Left colon (tissue), 2 donors: ENCODE measurements at regions not wholly inside any gene's neighbourhood (a gene's known extent, or its start where the extent isn't known, plus 50 kb on each side); places are given as distances from the start of the nearest gene placed in this dataset.
A peak's percentile ranks its signal among the peaks of the same experiment; 100 is the strongest.

Experiments used
- ATAC-seq: fragments of 200-7000 bp; cut with Tn5 transposase; one replicate; pipeline ENCODE4 v1.9.1; 2020; ENCODE audit warnings: mild to moderate bottlenecking, moderate library complexity
- DNase-seq, 2 donors: peaks; one replicate each; pipeline ENCODE4 v3.0.0-alpha.2; 2020
- intact Hi-C, 2 donors: fragments of 100-400 bp; cut with DNase I in 1 of 2; cut with micrococcal nuclease in 1 of 2; formaldehyde crosslinking; loops; one replicate each; pipeline versions ENCODE4 v1.11.2 to v1.14.0; 2022; cut with DNase I, micrococcal nuclease
- donor health status: DM: no; HTN: no; CAD: no.
- donor health status: DM: yes; HTN: yes; CAD: no.

GRCh38 chr6:104625536-104625935 is 234.2 kb downstream of the HACE1 start:
- intact Hi-C loops: no loop called here
- DNase-seq: no peak
- no peak for ATAC-seq

DNA sequence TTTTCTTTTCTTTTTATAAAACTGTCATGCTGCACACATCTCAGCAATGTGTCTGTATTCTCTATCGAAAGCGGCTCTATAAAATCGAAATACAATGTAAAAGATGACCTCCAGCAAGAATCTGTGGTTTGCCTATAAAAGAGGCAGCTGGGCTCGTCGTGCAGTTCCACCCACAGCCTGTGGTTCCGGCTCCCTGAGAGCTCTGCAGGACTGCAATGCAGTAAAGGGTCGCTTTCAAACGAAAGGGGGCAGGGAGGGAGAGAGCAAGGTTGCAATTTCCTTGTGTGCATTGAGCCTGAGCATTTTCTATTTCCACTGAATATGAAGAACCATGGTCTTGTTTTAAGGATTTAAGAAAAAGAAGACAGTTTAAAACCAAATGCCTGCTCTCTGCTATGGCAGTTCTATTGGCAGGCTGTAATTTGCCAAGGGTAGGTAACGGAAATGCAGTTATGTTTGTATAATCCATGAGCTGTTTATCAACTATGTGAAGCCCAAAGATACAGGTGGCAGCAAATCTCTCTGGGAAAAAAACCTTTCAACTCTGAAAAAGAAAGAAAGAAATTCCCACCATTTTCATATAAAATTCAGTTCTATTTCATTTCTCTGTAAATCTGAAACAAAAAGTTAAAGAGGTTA is 236.5 kb downstream of the HACE1 start:
- DNase-seq (peak in 1 of 2 donors; percentile 27), ATAC-seq (peak; percentile 80)
- intact Hi-C loops: no loop called here

DNA sequence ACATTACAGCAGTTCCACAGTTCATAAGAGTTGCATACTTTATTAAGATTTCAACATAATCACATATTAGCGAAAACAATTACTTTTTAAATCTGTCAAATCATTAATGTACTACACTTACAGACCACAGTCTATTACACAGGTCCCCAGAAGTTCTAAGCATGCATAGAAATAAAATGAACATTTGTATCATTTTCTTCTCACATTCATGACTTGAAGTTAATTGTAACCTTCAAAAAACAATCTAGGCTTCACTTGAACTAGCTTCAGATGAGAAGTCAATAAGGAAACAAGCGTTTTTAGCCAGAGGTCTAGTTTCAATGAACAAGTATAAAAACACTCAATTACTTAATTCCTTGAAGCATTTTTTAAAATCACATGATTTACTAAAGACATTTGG is 238.3 kb downstream of the HACE1 start:
- DNase-seq: no peak
- ATAC-seq: no peak
- intact Hi-C loops: no loop called here

DNA sequence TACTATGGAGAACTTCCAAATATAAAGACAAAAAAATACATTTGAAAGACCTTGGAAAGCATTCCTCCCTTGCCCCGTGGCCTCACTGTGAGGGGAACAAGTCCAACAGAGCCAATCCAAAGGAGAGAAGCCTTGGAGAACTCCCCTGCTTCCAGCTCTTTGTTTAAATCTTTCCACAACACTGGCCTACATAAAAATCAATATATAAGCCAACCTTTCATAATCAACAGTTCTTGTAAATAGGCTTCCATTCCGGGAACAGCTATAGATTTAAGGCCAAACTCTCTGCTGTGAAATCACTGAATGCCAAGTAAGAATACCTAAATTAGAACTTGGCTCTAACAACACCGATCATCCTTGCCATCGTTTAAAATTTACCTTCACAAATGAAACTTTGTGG is 242.1 kb downstream of the HACE1 start:
- intact Hi-C loops: no loop called here
- DNase-seq (no peak), ATAC-seq (no peak)

DNA sequence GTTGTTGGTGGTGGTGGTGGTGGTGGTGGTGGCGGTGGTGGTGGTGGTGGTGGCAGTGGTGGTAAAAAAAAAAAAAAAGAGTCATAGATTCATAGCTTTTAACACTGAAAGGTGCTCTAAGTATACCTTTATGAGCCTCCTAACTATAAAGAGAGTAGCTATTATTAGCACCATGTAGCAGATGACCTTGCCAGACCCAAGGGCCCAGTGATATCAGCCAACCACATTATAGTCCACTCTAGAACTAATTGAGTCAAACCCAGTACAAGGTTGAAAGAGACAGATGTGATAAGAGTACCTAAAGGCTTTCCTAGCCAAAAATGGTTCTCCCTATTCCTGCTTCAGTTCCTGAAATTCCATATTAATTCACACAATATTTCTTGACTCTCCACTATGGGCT is 245.3 kb downstream of the HACE1 start:
- DNase-seq (no peak), ATAC-seq (no peak)
- intact Hi-C loops: no loop called here

GRCh38 chr6:104613416-104614001 is 246.2 kb downstream of the HACE1 start:
- intact Hi-C loops: no loop called here
- ATAC-seq (no peak), DNase-seq (no peak)

- intact Hi-C loops: no loop called here
- ATAC-seq (no peak), DNase-seq (no peak)
Observed at GRCh38 chr6:104612541-104612940, 247.2 kb downstream of the HACE1 start.

DNA sequence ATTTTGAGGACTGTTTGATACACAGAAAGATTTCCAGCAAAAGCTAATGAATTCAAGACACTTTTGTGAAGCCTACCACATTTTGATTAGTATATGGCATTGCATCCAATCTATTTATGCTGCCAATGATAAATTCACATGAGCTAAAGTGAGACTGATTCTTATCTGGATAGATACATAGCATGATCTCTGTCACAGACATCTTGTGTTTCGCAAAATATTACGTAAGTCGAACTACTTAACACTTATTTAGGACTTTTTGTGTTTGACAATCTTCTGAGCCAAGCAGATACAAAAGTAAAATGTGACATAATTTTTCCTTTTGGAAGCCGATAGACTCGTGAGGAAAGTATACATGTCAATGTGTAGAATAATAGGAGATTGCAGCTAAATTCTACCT is 251.6 kb downstream of the HACE1 start:
- ATAC-seq: no peak
- intact Hi-C loops: no loop called here
- no peak for DNase-seq

DNA sequence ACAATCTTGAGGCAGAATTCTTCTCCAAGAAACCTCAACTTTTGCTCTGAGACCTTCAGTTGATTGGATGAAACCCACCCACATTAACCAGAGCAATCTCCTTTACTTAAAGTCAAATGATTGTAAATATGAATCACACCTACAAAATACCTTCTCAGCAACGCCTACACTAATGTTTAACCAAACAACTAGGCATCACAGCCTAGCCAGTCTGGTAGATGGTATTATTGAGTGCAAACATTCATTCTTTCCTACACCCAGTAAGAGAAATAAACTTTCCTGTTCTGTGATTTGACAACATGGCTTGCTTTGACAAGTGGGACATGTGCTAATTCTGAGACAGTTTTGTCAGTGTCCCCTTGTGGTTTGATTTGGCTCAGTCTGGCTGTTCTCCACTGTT is 252.2 kb downstream of the HACE1 start:
- peak; percentile 98 for ATAC-seq
- intact Hi-C loops: no loop called here
- DNase-seq: no peak

DNA sequence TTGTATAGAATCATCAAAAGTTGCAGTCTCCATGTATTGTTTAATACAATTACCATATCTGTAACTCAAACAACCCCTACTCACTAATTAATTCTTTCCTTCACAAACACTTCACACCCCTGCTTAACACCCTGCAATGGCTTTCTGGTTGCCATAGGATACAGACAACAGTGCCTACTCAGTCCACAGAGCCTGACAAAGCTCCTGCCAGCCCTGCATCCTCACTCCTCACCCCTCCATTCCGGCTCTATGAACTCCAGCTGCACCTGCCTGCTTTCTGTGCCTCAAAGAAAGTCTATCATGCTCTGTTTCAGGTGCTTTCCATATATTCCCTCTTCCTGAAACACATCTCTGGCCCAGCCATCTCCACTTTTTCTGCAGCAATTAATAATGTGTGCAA is 253.4 kb downstream of the HACE1 start:
- intact Hi-C loops: no loop called here
- DNase-seq (peak; percentile 9 to 25), ATAC-seq (peak; percentile 82)

DNA sequence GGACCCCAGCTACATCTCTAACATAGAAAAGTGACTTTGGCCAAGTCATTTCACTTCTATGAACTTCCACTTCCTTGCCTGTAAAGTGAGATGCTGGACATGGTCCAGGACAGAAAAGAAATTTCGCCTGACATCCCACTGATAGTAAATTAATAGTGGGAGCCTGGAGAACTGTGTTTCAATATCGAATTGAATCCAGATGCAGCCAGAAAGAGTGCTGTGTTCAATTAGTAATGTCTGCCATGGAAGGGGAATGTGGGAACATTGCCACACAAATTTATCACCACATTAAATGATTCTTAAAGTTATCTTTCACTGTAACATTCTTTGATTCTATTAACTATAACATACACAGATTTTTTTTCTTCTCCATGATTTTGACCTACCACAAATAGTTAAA is 255.0 kb downstream of the HACE1 start:
- DNase-seq: no peak
- intact Hi-C loops: no loop called here
- no peak for ATAC-seq

GRCh38 chr6:104603108-104603745 is 256.5 kb downstream of the HACE1 start:
- ATAC-seq: no peak
- no peak for DNase-seq
- intact Hi-C loops: no loop called here

DNA sequence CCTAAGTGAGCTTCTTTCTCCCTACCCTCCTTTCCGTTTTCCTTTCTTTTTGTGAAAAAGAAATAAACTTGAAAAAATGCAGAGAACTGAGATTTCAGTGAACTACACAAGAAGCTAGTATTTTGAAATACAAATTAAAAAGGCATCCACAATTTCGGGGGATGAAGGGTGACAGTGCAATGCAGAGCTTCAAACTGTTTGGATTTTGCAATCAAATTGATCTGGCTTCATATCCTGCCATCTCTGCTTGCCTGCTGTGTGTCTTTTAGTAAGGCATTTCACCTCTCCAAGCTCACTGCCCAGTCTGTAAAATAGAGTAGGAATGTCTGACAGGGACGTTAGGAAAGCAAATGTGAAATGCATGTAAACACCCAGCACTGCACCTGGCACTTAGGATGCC is 258.0 kb downstream of the HACE1 start:
- intact Hi-C loops: no loop called here
- DNase-seq (no peak), ATAC-seq (no peak)

- ATAC-seq: no peak
- DNase-seq: no peak
- intact Hi-C loops: no loop called here
Observed at GRCh38 chr6:104601131-104601651, 258.5 kb downstream of the HACE1 start.

GRCh38 chr6:104600639-104600931 is 259.1 kb downstream of the HACE1 start:
- no peak for ATAC-seq

GRCh38 chr6:104599821-104600638 is 259.7 kb downstream of the HACE1 start:
- ATAC-seq (no peak), DNase-seq (no peak)
- intact Hi-C loops: no loop called here

More at GRCh38 chr6:104600639-104600931, 259.1 kb downstream of the HACE1 start:
- DNase-seq: no peak
- intact Hi-C loops: no loop called here

- ATAC-seq (no peak), DNase-seq (no peak)
- intact Hi-C loops: no loop called here
Observed at GRCh38 chr6:104597541-104598050, 262.1 kb downstream of the HACE1 start.

- intact Hi-C loops: no loop called here
- ATAC-seq: no peak
- no peak for DNase-seq
Observed at GRCh38 chr6:104596091-104596490, 263.6 kb downstream of the HACE1 start.

- intact Hi-C loops: no loop called here
- ATAC-seq: no peak
- no peak for DNase-seq
Observed at GRCh38 chr6:104595311-104595820, 264.4 kb downstream of the HACE1 start.
